ENCODE measurements at regions not wholly inside any gene's neighbourhood (a gene's known extent, or its start where the extent isn't known, plus 50 kb on each side); places are given as distances from the start of the nearest gene placed in this dataset.
A peak's percentile ranks its signal among the peaks of the same experiment; 100 is the strongest.

GRCh38 chr6:125647391-125647790 lies 102.0 kb upstream of the HEY2 start:
- H3K27ac ChIP-seq (ENCODE audit: low read depth, low read length): no peak overlapping the region
- ChIA-PET POLR2A (ENCODE audit: partially characterized antibody) (no interaction called here), CTCF (ENCODE audit: partially characterized antibody) (no interaction called here)
- no peak overlapping the region for H3K56ac ChIP-seq (replicated peaks; ENCODE audit: insufficient read length, low read depth, low read length)
- no peak overlapping the region for H2BK20ac ChIP-seq (ENCODE audit: low read length)
- H3K23ac ChIP-seq (ENCODE audit: insufficient read length): no peak overlapping the region
- peaks cover 0 to 4% of the 10 kb centered on the region in 2 experiments; a peak in 1 of 4 replicates for H3K9me3 ChIP-seq (ENCODE audit: insufficient read depth in 2 of 2, low read depth in 1 of 2, low read length in 1 of 2)
- H2BK5ac ChIP-seq (ENCODE audit: low read depth, low read length): no peak overlapping the region
- H4K91ac ChIP-seq (replicated peaks; ENCODE audit: insufficient read length, low read length): no peak overlapping the region
- H3K23me2 ChIP-seq (ENCODE audit: low read depth, low read length): no peaks in the 10 kb centered on the region
- no peak overlapping the region for H4K5ac ChIP-seq (ENCODE audit: insufficient read length, low read depth, low read length)
- H2AFZ ChIP-seq (ENCODE audit: low read length): no peak overlapping the region
- WGBS, 2 experiments (ENCODE audit: extremely low coverage in 1 of 2, insufficient coverage in 1 of 2, insufficient read length in 1 of 2, insufficient replicate concordance in 2 of 2, low coverage in 1 of 2, low lambda C conversion rate in 2 of 2, missing lambda C conversion rate in 1 of 2): 93% methylated on average over 4 of the region's 4 CpGs; no CpG with 5 or more reads in 1 of the 2 experiments
- DNase-seq (ENCODE audit: low read depth in 1 of 2, low spot score in 2 of 2) (no peak), FAIRE-seq (no peak)
- H3K4me1 ChIP-seq (replicated peaks in 1 of 4; ENCODE audit: control insufficient read depth in 3 of 4, insufficient read depth in 4 of 4, low read length in 3 of 4): no peaks in the 10 kb centered on the region
- H3K79me1 ChIP-seq (ENCODE audit: low read depth, low read length): no peaks in the 10 kb centered on the region
- no peak overlapping the region for H3K4me2 ChIP-seq (ENCODE audit: insufficient read depth in 1 of 2, low read depth in 2 of 2, low read length in 2 of 2)
- no peak overlapping the region for H3K14ac ChIP-seq (ENCODE audit: insufficient read length)
- H2BK12ac ChIP-seq (ENCODE audit: low read depth, low read length): no peak overlapping the region
- no peaks in the 10 kb centered on the region for H3K79me2 ChIP-seq (ENCODE audit: control insufficient read depth in 1 of 2, insufficient read depth in 2 of 2, low read length in 2 of 2)
- no peak overlapping the region for H3K9ac ChIP-seq (replicated peaks in 1 of 4; ENCODE audit: extremely low read depth in 1 of 4, low read depth in 3 of 4, low read length in 3 of 4)
- H4K20me1 ChIP-seq (replicated peaks in 1 of 2; ENCODE audit: control insufficient read depth in 1 of 2, insufficient read depth in 2 of 2, low read length in 2 of 2): no peaks in the 10 kb centered on the region
- H2BK120ac ChIP-seq (replicated peaks; ENCODE audit: low read depth, low read length): no peak overlapping the region
- H2AK5ac ChIP-seq (ENCODE audit: low read depth, low read length): no peak overlapping the region
- no peak overlapping the region for H3K4ac ChIP-seq (replicated peaks; ENCODE audit: insufficient read length, low read depth, low read length)
- H4K8ac ChIP-seq (ENCODE audit: extremely low read depth, insufficient read depth, low read length): no peak overlapping the region
- H3K18ac ChIP-seq (ENCODE audit: extremely low read depth, low read length): no peak overlapping the region
- no peaks in the 10 kb centered on the region; a peak in 1 of 8 replicates for H3K36me3 ChIP-seq (ENCODE audit: control insufficient read depth in 2 of 4, insufficient read depth in 4 of 4, low read length in 3 of 4)
- H3K27me3 ChIP-seq (replicated peaks in 1 of 4; ENCODE audit: control insufficient read depth in 3 of 4, extremely low read depth in 1 of 4, insufficient read depth in 3 of 4, low read length in 3 of 4): peaks cover 0 to 1% (median 0%) of the 10 kb centered on the region in 4 experiments; a peak in 1 of 7 replicates
- no peak overlapping the region for H2BK15ac ChIP-seq (ENCODE audit: low read length)
- H3K4me3 ChIP-seq (ENCODE audit: extremely low read depth in 1 of 4, insufficient read depth in 2 of 4, low read depth in 3 of 4, low read length in 4 of 4): no peak overlapping the region
- TF ChIP-seq EGR1 (IDR thresholded peaks at IDR 0.05; ENCODE audit: borderline replicate concordance, low read depth, low read length) (no peak), RAD21 (IDR thresholded peaks at IDR 0.05 in 1 of 2, conservative IDR thresholded peaks at IDR 0.05 in 1 of 2; ENCODE audit: low read depth in 2 of 2, low read length in 2 of 2) (no peak), PHF8 (conservative IDR thresholded peaks at IDR 0.05; ENCODE audit: low read depth, low read length) (no peak), KDM1A (IDR thresholded peaks at IDR 0.05; ENCODE audit: borderline replicate concordance, low read length) (peak; percentile 61; the same call in 1 of the 2 replicates)

All from H1 (cell line).